Trophoblast cell (in vitro differentiated cells and primary cell): ENCODE measurements at regions not wholly inside any gene's neighbourhood (a gene's known extent, or its start where the extent isn't known, plus 50 kb on each side); places are given as distances from the start of the nearest gene placed in this dataset.

ENCODE experiments used
- DNase-seq, 2 donors: peaks; one replicate each; pipeline ENCODE4 v3.0.0-alpha.2; 2016
- H2AFZ ChIP-seq: 2 replicates; pipeline ENCODE4 v1.6.1; 2013; ENCODE audit warnings: low read length, moderate library complexity, mild to moderate bottlenecking; ENCODE audit not compliant: insufficient read depth, poor library complexity
- H2AK5ac ChIP-seq: 2 replicates; pipeline ENCODE4 v1.6.1; 2013; ENCODE audit warnings: mild to moderate bottlenecking, low read length
- H2BK120ac ChIP-seq: 2 replicates; pipeline ENCODE4 v1.6.1; 2013; ENCODE audit warnings: low read length, mild to moderate bottlenecking, moderate library complexity; ENCODE audit not compliant: insufficient read depth, poor library complexity
- H2BK12ac ChIP-seq: 2 replicates; pipeline ENCODE4 v1.6.1; 2013; ENCODE audit warnings: mild to moderate bottlenecking, low read length, moderate library complexity
- H2BK5ac ChIP-seq: 2 replicates; pipeline ENCODE4 v1.6.1; 2013; ENCODE audit warnings: low read length, low read depth, moderate library complexity, mild to moderate bottlenecking; ENCODE audit not compliant: poor library complexity
- H3K14ac ChIP-seq: 2 replicates; pipeline ENCODE4 v1.6.1; 2013; ENCODE audit warnings: mild to moderate bottlenecking, low read length
- H3K18ac ChIP-seq: 2 replicates; pipeline ENCODE4 v1.6.1; 2013; ENCODE audit warnings: mild to moderate bottlenecking, low read length
- H3K23ac ChIP-seq: 2 replicates; pipeline ENCODE4 v1.6.1; 2013; ENCODE audit warnings: low read length
- H3K27ac ChIP-seq: 2 replicates; pipeline ENCODE4 v1.5.1; 2013; ENCODE audit warnings: low read depth, mild to moderate bottlenecking, inconsistent platforms, low read length, moderate library complexity
- H3K27me3 ChIP-seq: 2 replicates; pipeline ENCODE4 v1.6.1; 2013; ENCODE audit warnings: inconsistent platforms, mild to moderate bottlenecking, low read length, moderate library complexity; ENCODE audit not compliant: insufficient read depth
- H3K36me3 ChIP-seq, 2 experiments: 1 replicate in 1 of 2; 2 replicates in 1 of 2; pipeline ENCODE4 v1.6.1; 2013; ENCODE audit warnings: low read length in 2 of 2, mild to moderate bottlenecking in 2 of 2, moderate library complexity in 1 of 2; ENCODE audit not compliant: insufficient read depth in 2 of 2, control insufficient read depth in 1 of 2
- H3K4ac ChIP-seq: 2 replicates; pipeline ENCODE4 v1.6.1; 2013; ENCODE audit warnings: low read depth, mild to moderate bottlenecking, low read length, moderate library complexity
- H3K4me1 ChIP-seq, 2 experiments: 1 replicate in 1 of 2; 2 replicates in 1 of 2; pipeline ENCODE4 v1.6.1; 2013; ENCODE audit warnings: low read length in 2 of 2, mild to moderate bottlenecking in 2 of 2, moderate library complexity in 1 of 2; ENCODE audit not compliant: insufficient read depth in 2 of 2, control insufficient read depth in 1 of 2
- H3K4me2 ChIP-seq: 2 replicates; pipeline ENCODE4 v1.6.1; 2013; ENCODE audit warnings: inconsistent platforms, mild to moderate bottlenecking, low read length, moderate library complexity
- H3K4me3 ChIP-seq: 2 replicates; pipeline ENCODE4 v1.5.1; 2013; ENCODE audit warnings: mild to moderate bottlenecking, low read depth, low read length, inconsistent platforms
- H3K79me1 ChIP-seq: one replicate; pipeline ENCODE4 v1.6.1; 2013; ENCODE audit warnings: low read length
- H3K79me2 ChIP-seq: 2 replicates; pipeline ENCODE4 v1.6.1; 2013; ENCODE audit warnings: low read length, mild to moderate bottlenecking; ENCODE audit not compliant: control insufficient read depth, insufficient read depth, poor library complexity
- H3K9ac ChIP-seq: 2 replicates; pipeline ENCODE4 v1.6.1; 2013; ENCODE audit warnings: mild to moderate bottlenecking, low read length
- H3K9me3 ChIP-seq: 2 replicates; pipeline ENCODE4 v1.6.1; 2013; ENCODE audit warnings: low read depth, mild to moderate bottlenecking, control low read depth, inconsistent platforms, low read length; ENCODE audit not compliant: insufficient read depth
- H4K12ac ChIP-seq: 2 replicates; pipeline ENCODE4 v1.6.1; 2013; ENCODE audit warnings: low read depth, mild to moderate bottlenecking, low read length, moderate library complexity
- H4K8ac ChIP-seq: 2 replicates; pipeline ENCODE4 v1.6.1; 2013; ENCODE audit warnings: low read depth, mild to moderate bottlenecking, low read length, moderate library complexity
- H4K91ac ChIP-seq: one replicate; pipeline ENCODE4 v1.6.1; 2013; ENCODE audit warnings: low read depth, mild to moderate bottlenecking, low read length, moderate library complexity
- WGBS: extraction: QIAGEN DNeasy Blood & Tissue Kit; methylation state at CpG from one replicate; pipeline ENCODE4 v1.1.7; 2013; ENCODE audit warnings: missing lambda C conversion rate; ENCODE audit not compliant: insufficient read length, insufficient coverage; ENCODE audit errors: extremely low coverage; 5-methylcytosine and 5-hydroxymethylcytosine counted together

DNA sequence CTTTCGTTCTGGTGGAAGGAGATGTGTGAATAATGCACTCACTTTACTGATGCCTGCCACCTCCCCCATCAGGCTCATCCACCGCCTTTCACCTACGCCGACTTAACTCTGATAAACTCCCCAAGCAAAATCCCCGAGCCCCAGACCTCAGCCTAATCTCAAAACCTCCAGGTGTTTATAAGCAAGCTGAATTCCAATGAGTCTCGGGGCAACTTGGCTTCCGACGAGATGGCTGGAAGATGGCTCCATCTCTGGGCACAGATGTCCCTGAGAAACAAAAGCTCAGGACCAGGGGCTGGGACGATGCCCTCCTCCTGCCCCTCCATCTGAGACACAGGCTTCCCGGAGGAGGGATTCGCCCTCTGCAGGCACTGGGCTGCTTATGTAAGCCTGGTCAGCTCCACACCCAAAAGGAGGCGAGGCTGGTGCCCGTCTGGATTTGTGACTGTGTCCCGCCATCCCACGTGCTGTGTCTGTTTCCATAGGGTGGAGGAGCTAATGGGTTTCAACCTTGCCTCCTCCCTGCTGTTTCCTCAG lies 386.4 kb upstream of the TNRC6C start:
- H3K18ac ChIP-seq, result no peak overlapping the region
- no peak overlapping the region for H3K4me3 ChIP-seq
- H3K27ac ChIP-seq, result no peak overlapping the region
- H3K23ac ChIP-seq, result no peak overlapping the region
- no peak overlapping the region for H2BK12ac ChIP-seq
- WGBS, result no CpG with 5 or more reads among the region's 15 CpGs
- no peak overlapping the region for H3K4ac ChIP-seq
- no peak overlapping the region for H2BK120ac ChIP-seq
- no peaks in the 10 kb centered on the region for H3K36me3 ChIP-seq
- no peak overlapping the region for H3K14ac ChIP-seq
- H3K4me2 ChIP-seq, result no peak overlapping the region
- H2AK5ac ChIP-seq, result no peak overlapping the region
- H3K9ac ChIP-seq, result no peak overlapping the region
- DNase-seq, result no peak
- H2AFZ ChIP-seq, result no peak overlapping the region
- H4K91ac ChIP-seq, result no peak overlapping the region
- H3K9me3 ChIP-seq, result peaks cover 4% of the 10 kb centered on the region
- H3K79me1 ChIP-seq, result no peaks in the 10 kb centered on the region
- H3K4me1 ChIP-seq, result no peaks in the 10 kb centered on the region
- H3K79me2 ChIP-seq, result no peaks in the 10 kb centered on the region
- H4K12ac ChIP-seq, result no peak overlapping the region
- H4K8ac ChIP-seq, result no peak overlapping the region
- H2BK5ac ChIP-seq, result no peak overlapping the region
- H3K27me3 ChIP-seq, result no peaks in the 10 kb centered on the region

DNA sequence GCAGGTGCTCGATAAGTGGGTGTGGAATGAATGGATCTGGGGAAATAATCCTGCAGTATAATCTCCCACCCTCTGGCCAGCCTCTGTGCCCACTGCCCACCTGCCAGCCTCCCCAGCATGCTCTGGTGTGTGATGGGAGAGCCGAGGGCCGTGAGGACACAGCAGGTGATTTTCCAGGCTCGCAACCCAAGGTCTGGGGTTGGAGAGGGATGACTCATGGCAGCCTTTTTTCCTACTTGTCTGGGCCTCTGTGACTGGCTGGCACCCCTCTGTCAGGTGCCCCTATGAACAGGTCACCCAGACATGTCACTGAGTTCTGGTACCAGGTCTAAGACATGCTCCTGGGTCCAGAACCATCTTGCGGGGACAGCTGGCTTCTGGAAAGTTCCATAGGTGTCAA lies 385.7 kb upstream of the TNRC6C start:
- H3K4me2 ChIP-seq, result no peak overlapping the region
- no peak overlapping the region for H3K27ac ChIP-seq
- no peak overlapping the region for H2AK5ac ChIP-seq
- no peak overlapping the region for H2BK5ac ChIP-seq
- H3K9ac ChIP-seq, result no peak overlapping the region
- H2BK12ac ChIP-seq, result no peak overlapping the region
- H4K8ac ChIP-seq, result no peak overlapping the region
- no peak overlapping the region for H3K18ac ChIP-seq
- H2BK120ac ChIP-seq, result no peak overlapping the region
- DNase-seq, result no peak
- H3K79me2 ChIP-seq, result no peaks in the 10 kb centered on the region
- H3K36me3 ChIP-seq, result no peaks in the 10 kb centered on the region
- no peak overlapping the region for H4K12ac ChIP-seq
- H2AFZ ChIP-seq, result no peak overlapping the region
- H3K9me3 ChIP-seq, result peaks cover 4% of the 10 kb centered on the region
- H3K4ac ChIP-seq, result no peak overlapping the region
- WGBS, result no CpG with 5 or more reads among the region's 5 CpGs
- peak overlapping the region; percentile 86 for H3K23ac ChIP-seq
- no peaks in the 10 kb centered on the region for H3K27me3 ChIP-seq
- H3K4me3 ChIP-seq, result no peak overlapping the region
- H3K14ac ChIP-seq, result no peak overlapping the region
- H3K79me1 ChIP-seq, result no peaks in the 10 kb centered on the region
- H3K4me1 ChIP-seq, result no peaks in the 10 kb centered on the region
- H4K91ac ChIP-seq, result no peak overlapping the region

DNA sequence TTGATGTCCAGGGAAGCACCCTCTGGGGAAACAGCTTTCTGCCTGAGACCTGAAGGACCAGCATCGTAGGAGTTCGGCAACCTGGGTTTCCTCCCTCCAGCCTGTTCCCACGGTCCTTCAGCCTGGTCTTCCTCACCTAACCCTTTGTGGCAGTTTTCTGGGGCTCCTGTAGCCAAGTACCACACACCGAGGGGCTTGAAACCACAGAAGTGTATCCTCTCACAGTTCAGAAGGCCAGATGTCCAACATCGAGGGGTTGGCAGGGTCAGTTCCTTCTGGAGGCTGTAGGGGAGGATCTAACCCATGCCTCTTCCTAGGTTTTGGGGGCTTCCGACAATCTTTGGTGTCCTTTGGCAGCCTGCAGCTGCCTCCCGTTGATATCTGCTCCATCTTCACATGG lies 381.0 kb upstream of the TNRC6C start:
- Histone ChIP-seq H3K4me1 (no peaks in the 10 kb centered on the region), H4K91ac (no peak overlapping the region), H2BK5ac (no peak overlapping the region), H3K9ac (no peak overlapping the region), H3K9me3 (peaks cover 3% of the 10 kb centered on the region), H3K23ac (no peak overlapping the region), H3K27ac (no peak overlapping the region), H3K36me3 (no peaks in the 10 kb centered on the region), H2BK120ac (no peak overlapping the region), H2BK12ac (no peak overlapping the region), H3K18ac (no peak overlapping the region), H3K4me3 (no peak overlapping the region), H4K12ac (no peak overlapping the region), H3K79me1 (no peaks in the 10 kb centered on the region), H2AK5ac (no peak overlapping the region), H3K14ac (no peak overlapping the region), H3K27me3 (no peaks in the 10 kb centered on the region), H3K79me2 (no peaks in the 10 kb centered on the region), H3K4ac (no peak overlapping the region), H3K4me2 (no peak overlapping the region), H2AFZ (no peak overlapping the region), H4K8ac (no peak overlapping the region)
- no peak for DNase-seq
- no CpG with 5 or more reads among the region's 7 CpGs for WGBS

DNA sequence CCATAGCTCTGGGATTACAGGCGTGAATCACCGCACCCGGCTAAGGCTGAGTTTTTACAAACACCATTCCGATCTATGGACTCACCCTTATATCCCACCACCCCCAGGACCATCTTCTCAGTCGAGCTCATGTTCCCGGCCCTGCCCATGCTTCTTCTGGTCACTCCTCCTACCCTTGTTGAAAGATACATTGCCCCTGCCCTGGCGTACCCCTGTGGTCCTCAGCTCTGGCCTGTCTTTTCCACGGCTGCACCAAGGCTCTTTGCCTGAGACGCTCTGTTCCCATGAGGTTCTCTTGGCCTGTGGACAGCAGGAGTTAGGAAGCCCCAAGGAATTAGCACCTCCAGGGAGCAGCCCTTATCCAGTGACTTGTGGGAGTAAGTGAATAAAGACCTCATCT lies 379.4 kb upstream of the TNRC6C start:
- Histone ChIP-seq H3K79me1 (no peaks in the 10 kb centered on the region), H2AFZ (no peak overlapping the region), H3K18ac (no peak overlapping the region), H3K27me3 (no peaks in the 10 kb centered on the region), H2AK5ac (no peak overlapping the region), H3K27ac (no peak overlapping the region), H3K36me3 (no peaks in the 10 kb centered on the region), H4K91ac (no peak overlapping the region), H3K14ac (no peak overlapping the region), H3K23ac (no peak overlapping the region), H4K8ac (no peak overlapping the region), H4K12ac (no peak overlapping the region), H3K4me2 (no peak overlapping the region), H2BK120ac (no peak overlapping the region), H2BK5ac (no peak overlapping the region), H3K9me3 (no peaks in the 10 kb centered on the region), H3K4me3 (no peak overlapping the region), H3K9ac (no peak overlapping the region), H3K4me1 (no peaks in the 10 kb centered on the region), H3K4ac (no peak overlapping the region), H2BK12ac (no peak overlapping the region), H3K79me2 (no peaks in the 10 kb centered on the region)
- DNase-seq, result no peak
- WGBS, result no CpG with 5 or more reads among the region's 9 CpGs
